ENCODE measurements at regions not wholly inside any gene's neighbourhood (a gene's known extent, or its start where the extent isn't known, plus 50 kb on each side); places are given as distances from the start of the nearest gene placed in this dataset.

- no peak for TF ChIP-seq CTCF (conservative IDR thresholded peaks at IDR 0.05; ENCODE audit: low read depth, low read length)
- DNase-seq (ENCODE audit: low read depth): no peak
- H3K4me3 ChIP-seq (ENCODE audit: low read length): no peak overlapping the region
Measured at GRCh38 chr6:134557509-134557908, 239.6 kb upstream of the SGK1 start.

GRCh38 chr6:134555672-134556071 lies 237.8 kb upstream of the SGK1 start:
- no peak for TF ChIP-seq CTCF (conservative IDR thresholded peaks at IDR 0.05; ENCODE audit: low read depth, low read length)
- no peak overlapping the region for H3K4me3 ChIP-seq (ENCODE audit: low read length)
- no peak for DNase-seq (ENCODE audit: low read depth)

- H3K4me3 ChIP-seq (ENCODE audit: low read length): no peak overlapping the region
- no peak for DNase-seq (ENCODE audit: low read depth)
- TF ChIP-seq CTCF (conservative IDR thresholded peaks at IDR 0.05; ENCODE audit: low read depth, low read length): no peak
Measured at GRCh38 chr6:134553936-134554335, 236.0 kb upstream of the SGK1 start.

GRCh38 chr6:134551245-134551960 lies 233.5 kb upstream of the SGK1 start:
- no peak for TF ChIP-seq CTCF (conservative IDR thresholded peaks at IDR 0.05; ENCODE audit: low read depth, low read length)
- DNase-seq (ENCODE audit: low read depth): no peak
- no peak overlapping the region for H3K4me3 ChIP-seq (ENCODE audit: low read length)

- DNase-seq (ENCODE audit: low read depth): no peak
- no peak overlapping the region for H3K4me3 ChIP-seq (ENCODE audit: low read length)
- TF ChIP-seq CTCF (conservative IDR thresholded peaks at IDR 0.05; ENCODE audit: low read depth, low read length): no peak
Measured at GRCh38 chr6:134550604-134551003, 232.7 kb upstream of the SGK1 start.

GRCh38 chr6:134549854-134550253 lies 231.9 kb upstream of the SGK1 start:
- no peak for TF ChIP-seq CTCF (conservative IDR thresholded peaks at IDR 0.05; ENCODE audit: low read depth, low read length)
- no peak for DNase-seq (ENCODE audit: low read depth)
- no peak overlapping the region for H3K4me3 ChIP-seq (ENCODE audit: low read length)

GRCh38 chr6:134546962-134547645 lies 229.2 kb upstream of the SGK1 start:
- no peak for DNase-seq (ENCODE audit: low read depth)
- no peak for TF ChIP-seq CTCF (conservative IDR thresholded peaks at IDR 0.05; ENCODE audit: low read depth, low read length)

More at GRCh38 chr6:134546962-134547645, 229.2 kb upstream of the SGK1 start:
- no peak overlapping the region for H3K4me3 ChIP-seq (ENCODE audit: low read length)

Measured in retinal pigment epithelial cell (primary cell).